22Rv1 (cell line): ENCODE measurements at regions not wholly inside any gene's neighbourhood (a gene's known extent, or its start where the extent isn't known, plus 50 kb on each side); places are given as distances from the start of the nearest gene placed in this dataset.

Experiments
- H3K27ac ChIP-seq: fragments of 450-650 bp; 2 replicates; pipeline ENCODE4 v1.5.1; 2017
- CTCF ChIP-seq: fragments of 450-650 bp; IDR thresholded peaks from 2 replicates; pipeline ENCODE4 v1.5.1; 2017; ENCODE audit warnings: mild to moderate bottlenecking
- ZFX ChIP-seq: fragments of 450-650 bp; IDR thresholded peaks from 2 replicates; pipeline ENCODE4 v1.6.1; 2017; ENCODE audit warnings: antibody characterized with exemption, borderline replicate concordance

DNA sequence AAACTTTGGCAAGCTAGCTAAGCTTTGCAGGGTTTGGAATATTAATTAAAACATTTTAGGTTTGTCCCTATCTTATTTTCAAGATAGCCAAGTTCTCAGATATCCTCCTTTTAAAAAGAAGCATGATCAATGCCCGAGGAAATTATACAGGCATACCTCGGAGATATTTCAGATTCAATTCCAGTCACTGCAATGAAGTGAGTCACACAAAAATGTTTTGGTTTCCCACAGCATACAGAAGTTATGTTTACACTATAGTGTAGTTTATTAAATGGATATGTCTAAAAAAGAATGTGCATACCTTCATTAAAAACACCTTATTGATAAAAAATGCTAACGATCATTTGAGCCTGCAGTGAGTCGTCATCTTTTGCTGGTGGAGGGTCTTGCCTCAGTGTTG is 382.9 kb upstream of the NPVF start:
- no peak overlapping the region for H3K27ac ChIP-seq

GRCh38 chr7:25613912-25614311 is 385.6 kb upstream of the NPVF start:
- TF ChIP-seq CTCF: no peak
- TF ChIP-seq ZFX: no peak
- no peak overlapping the region for H3K27ac ChIP-seq

More for the DNA sequence above, 382.9 kb upstream of the NPVF start:
- no peak for TF ChIP-seq ZFX
- no peak for TF ChIP-seq CTCF

GRCh38 chr7:25614415-25614814 is 386.1 kb upstream of the NPVF start:
- TF ChIP-seq CTCF (no peak), ZFX (no peak)
- no peak overlapping the region for H3K27ac ChIP-seq

DNA sequence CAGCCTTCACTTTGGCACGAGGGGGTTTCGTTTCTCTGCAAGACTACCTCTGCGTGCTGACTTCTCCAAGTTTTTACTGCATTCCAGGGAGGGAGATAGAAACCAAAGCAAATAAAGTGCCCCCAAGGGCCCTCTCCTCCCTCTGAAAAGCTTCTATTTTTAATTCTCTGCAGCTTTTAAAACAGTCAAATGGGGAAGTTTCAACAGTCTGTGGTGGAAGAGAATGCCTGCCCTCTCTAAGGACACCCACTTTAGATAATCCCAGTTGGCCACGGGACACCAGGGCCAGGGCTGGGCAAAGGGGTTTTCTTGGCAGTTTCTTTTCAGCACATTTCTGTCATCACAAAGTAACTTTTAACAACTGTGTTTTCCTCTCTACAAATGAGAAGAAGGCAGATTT is 386.7 kb upstream of the NPVF start:
- no peak for TF ChIP-seq CTCF
- no peak for TF ChIP-seq ZFX
- H3K27ac ChIP-seq: no peak overlapping the region

- TF ChIP-seq ZFX (no peak), CTCF (no peak)
- no peak overlapping the region for H3K27ac ChIP-seq
Observed at GRCh38 chr7:25615593-25615992, 387.3 kb upstream of the NPVF start.

DNA sequence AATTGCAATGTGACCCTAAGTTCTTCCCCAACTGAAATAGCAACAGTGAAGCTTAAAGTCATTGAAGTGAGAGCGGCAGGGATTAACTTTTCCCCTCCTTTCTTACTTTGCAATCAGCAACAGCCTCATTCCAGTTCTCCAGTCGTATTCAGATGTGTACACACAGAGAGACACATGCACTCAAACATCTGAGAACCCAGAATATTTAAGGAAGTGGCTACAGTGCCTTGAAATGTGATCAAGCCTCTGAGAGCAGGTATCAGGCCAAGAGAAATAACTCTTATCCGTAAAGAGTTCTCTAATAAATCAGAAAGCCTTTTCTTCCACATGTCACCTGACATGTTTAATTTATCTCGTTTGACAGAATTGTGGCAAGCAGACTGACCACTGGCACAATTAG is 388.9 kb upstream of the NPVF start:
- no peak for TF ChIP-seq CTCF
- no peak for TF ChIP-seq ZFX
- no peak overlapping the region for H3K27ac ChIP-seq

GRCh38 chr7:25617673-25618072 is 389.4 kb upstream of the NPVF start:
- no peak for TF ChIP-seq ZFX
- TF ChIP-seq CTCF: no peak
- H3K27ac ChIP-seq: no peak overlapping the region
